ENCODE measurements at regions not wholly inside any gene's neighbourhood (a gene's known extent, or its start where the extent isn't known, plus 50 kb on each side); places are given as distances from the start of the nearest gene placed in this dataset.
A peak's percentile ranks its signal among the peaks of the same experiment; 100 is the strongest.
"Not testable (repeated sequence)": the region's sequence is repeated elsewhere in the genome, so short reads cannot be mapped to it uniquely, and the experiment has no call there.

GRCh38 chr12:89867611-89868010 is 159.0 kb upstream of the ATP2B1 start:
- ATAC-seq; H3K27ac ChIP-seq (ENCODE audit: low read depth, low read length); H3K27me3 ChIP-seq (ENCODE audit: control insufficient read depth in 2 of 2, insufficient read depth in 2 of 2, low read length in 2 of 2); H3K4me3 Mint-ChIP-seq; POLR2A ChIA-PET; H3K9me3 ChIP-seq (ENCODE audit: control insufficient read depth in 2 of 3, low read length in 3 of 3); DNase-seq; H3K4me3 ChIP-seq (ENCODE audit: low read length); H3K27me3 Mint-ChIP-seq; H3K27ac Mint-ChIP-seq; H3K36me3 ChIP-seq (ENCODE audit: control insufficient read depth in 2 of 3, insufficient read depth in 3 of 3, low read length in 3 of 3): not testable (repeated sequence)
- H3K4me1 ChIP-seq (ENCODE audit: control insufficient read depth in 2 of 2, insufficient read depth in 2 of 2, low read length in 2 of 2), result peaks cover 15 to 22% of the 10 kb centered on the region in 2 donors
- intact Hi-C loops (cut with micrococcal nuclease), result loop anchor here in 1 of 2 donors (10.0 kb wide), 3 partner anchors 227 to 623 kb away; no protein-coding TSS in a partner anchor
- H3K9me3 Mint-ChIP-seq, result peaks cover 3 to 31% (median 12%) of the 10 kb centered on the region in 11 donors
- H3K36me3 Mint-ChIP-seq, result peaks cover 0 to 30% (median 6%) of the 10 kb centered on the region in 5 donors
- CTCF ChIA-PET, result interaction anchor here (1.6 kb wide), 1 partner anchor 13 kb away, joined by 3 read pairs; no protein-coding TSS in a partner anchor
- H3K4me1 Mint-ChIP-seq, result peaks cover 18 to 34% (median 28%) of the 10 kb centered on the region in 7 donors

GRCh38 chr12:89864411-89864810 is 155.8 kb upstream of the ATP2B1 start:
- peaks cover 0 to 28% (median 0%) of the 10 kb centered on the region in 5 donors for H3K36me3 Mint-ChIP-seq
- Histone ChIP-seq H3K4me1 (ENCODE audit: control insufficient read depth in 2 of 2, insufficient read depth in 2 of 2, low read length in 2 of 2) (peaks cover 23 to 30% of the 10 kb centered on the region in 2 donors), H3K9me3 (ENCODE audit: control insufficient read depth in 2 of 3, low read length in 3 of 3) (no peaks in the 10 kb centered on the region), H3K36me3 (ENCODE audit: control insufficient read depth in 2 of 3, insufficient read depth in 3 of 3, low read length in 3 of 3) (no peaks in the 10 kb centered on the region), H3K27me3 (ENCODE audit: control insufficient read depth in 2 of 2, insufficient read depth in 2 of 2, low read length in 2 of 2) (no peaks in the 10 kb centered on the region), H3K4me3 (ENCODE audit: low read length) (no peak overlapping the region), H3K27ac (ENCODE audit: low read depth, low read length) (peak overlapping the region; percentile 87)
- H3K9me3 Mint-ChIP-seq, result peaks cover 0 to 20% (median 4%) of the 10 kb centered on the region in 11 donors
- ATAC-seq (no peak), DNase-seq (no peak)
- POLR2A ChIA-PET, result interaction anchor here (0.7 to 3.1 kb wide), 12 partner anchors 7 to 180 kb away, joined by 3 to 26 read pairs (median 5); partner anchors contain the start of gene ATP2B1
- no peaks in the 10 kb centered on the region for H3K27me3 Mint-ChIP-seq
- peaks cover 32 to 57% (median 37%) of the 10 kb centered on the region in 7 donors for H3K4me1 Mint-ChIP-seq
- intact Hi-C loops (cut with micrococcal nuclease), result loop anchor here (5.0 to 10.0 kb wide), 9 partner anchors 37 to 1722 kb away; partner anchors contain the start of genes DUSP6 (in 2 of the 2), CEP290 (in 1 of the 2) and TMTC3 (in 1 of the 2)
- H3K4me3 Mint-ChIP-seq, result peak overlapping the region; percentile 3 to 85 (median 55)
- peak overlapping the region; percentile 85 to 99 (median 97) for H3K27ac Mint-ChIP-seq
- CTCF ChIA-PET, result interaction anchor here (1.0 kb wide), 1 partner anchor 9 kb away, joined by 3 read pairs; no protein-coding TSS in a partner anchor

- Histone ChIP-seq H3K27me3 (ENCODE audit: control insufficient read depth in 2 of 2, insufficient read depth in 2 of 2, low read length in 2 of 2) (no peaks in the 10 kb centered on the region), H3K4me3 (ENCODE audit: low read length) (peak overlapping the region; percentile 44), H3K36me3 (ENCODE audit: control insufficient read depth in 2 of 3, insufficient read depth in 3 of 3, low read length in 3 of 3) (no peaks in the 10 kb centered on the region), H3K9me3 (ENCODE audit: control insufficient read depth in 2 of 3, low read length in 3 of 3) (no peaks in the 10 kb centered on the region), H3K27ac (ENCODE audit: low read depth, low read length) (peak overlapping the region; percentile 87), H3K4me1 (ENCODE audit: control insufficient read depth in 2 of 2, insufficient read depth in 2 of 2, low read length in 2 of 2) (peaks cover 23 to 30% of the 10 kb centered on the region in 2 donors)
- Mint-ChIP-seq H3K27me3 (no peaks in the 10 kb centered on the region), H3K27ac (peak overlapping the region; percentile 96 to 99 (median 98)), H3K36me3 (peaks cover 0 to 30% (median 0%) of the 10 kb centered on the region in 5 donors), H3K9me3 (peaks cover 0 to 19% (median 4%) of the 10 kb centered on the region in 11 donors), H3K4me1 (peaks cover 34 to 62% (median 41%) of the 10 kb centered on the region in 7 donors), H3K4me3 (peak overlapping the region; percentile 78 to 86 (median 82))
- peak in 1 of 9 donors; percentile 51 for DNase-seq
- POLR2A ChIA-PET, result interaction anchor here (0.7 to 3.1 kb wide), 12 partner anchors 8 to 180 kb away, joined by 3 to 26 read pairs (median 4); partner anchors contain the start of gene ATP2B1
- intact Hi-C loops (cut with micrococcal nuclease), result loop anchor here (1.0 to 10.0 kb wide), 17 partner anchors 16 to 1722 kb away; partner anchors contain the start of genes DUSP6 (in 2 of the 2), CEP290 (in 1 of the 2), POC1B (in 1 of the 2) and TMTC3 (in 1 of the 2)
- ATAC-seq, result peak; percentile 64
- CTCF ChIA-PET, result interaction anchor here (1.0 kb wide), 1 partner anchor 10 kb away, joined by 3 read pairs; no protein-coding TSS in a partner anchor
These were observed 155.3 kb upstream of the ATP2B1 start for GRCh38 chr12:89863968-89864367.

GRCh38 chr12:89863493-89863938 is 154.9 kb upstream of the ATP2B1 start:
- ChIA-PET POLR2A (interaction anchor here (0.7 to 3.1 kb wide), 14 partner anchors 8 to 179 kb away, joined by 3 to 26 read pairs (median 4); partner anchors contain the start of gene ATP2B1), CTCF (interaction anchor here (1.0 kb wide), 1 partner anchor 10 kb away, joined by 3 read pairs; no protein-coding TSS in a partner anchor)
- Mint-ChIP-seq H3K4me1 (peaks cover 34 to 66% (median 45%) of the 10 kb centered on the region in 7 donors), H3K27ac (peak overlapping the region; percentile 96 to 99 (median 98)), H3K27me3 (no peaks in the 10 kb centered on the region), H3K4me3 (peak overlapping the region; percentile 78 to 86 (median 82)), H3K9me3 (peaks cover 0 to 19% (median 4%) of the 10 kb centered on the region in 11 donors), H3K36me3 (peaks cover 0 to 30% (median 0%) of the 10 kb centered on the region in 5 donors)
- DNase-seq (peak in 8 of 9 donors; percentile 46 to 90 (median 84)), ATAC-seq (peak; percentile 92)
- intact Hi-C loops (cut with micrococcal nuclease), result loop anchor here (1.0 to 10.0 kb wide), 17 partner anchors 17 to 1721 kb away; partner anchors contain the start of genes DUSP6 (in 2 of the 2), CEP290 (in 1 of the 2), POC1B (in 1 of the 2) and TMTC3 (in 1 of the 2)
- peak overlapping the region; percentile 87 for H3K27ac ChIP-seq (ENCODE audit: low read depth, low read length)
- H3K27me3 ChIP-seq (ENCODE audit: control insufficient read depth in 2 of 2, insufficient read depth in 2 of 2, low read length in 2 of 2), result no peaks in the 10 kb centered on the region
- H3K4me3 ChIP-seq (ENCODE audit: low read length), result peak overlapping the region; percentile 44
- peaks cover 23 to 30% of the 10 kb centered on the region in 2 donors for H3K4me1 ChIP-seq (ENCODE audit: control insufficient read depth in 2 of 2, insufficient read depth in 2 of 2, low read length in 2 of 2)
- H3K9me3 ChIP-seq (ENCODE audit: control insufficient read depth in 2 of 3, low read length in 3 of 3), result no peaks in the 10 kb centered on the region
- no peaks in the 10 kb centered on the region for H3K36me3 ChIP-seq (ENCODE audit: control insufficient read depth in 2 of 3, insufficient read depth in 3 of 3, low read length in 3 of 3)

- H3K36me3 ChIP-seq (ENCODE audit: control insufficient read depth in 2 of 3, insufficient read depth in 3 of 3, low read length in 3 of 3), result no peaks in the 10 kb centered on the region
- ChIA-PET CTCF (no interaction called here), POLR2A (interaction anchor here (0.9 to 3.1 kb wide), 11 partner anchors 7 to 156 kb away, joined by 3 to 26 read pairs (median 5); partner anchors contain the start of gene ATP2B1)
- peak overlapping the region; percentile 96 to 99 (median 98) for H3K27ac Mint-ChIP-seq
- peak in 7 of 9 donors; percentile 46 to 66 (median 57) for DNase-seq
- ATAC-seq, result peak; percentile 49
- peaks cover 23 to 30% of the 10 kb centered on the region in 2 donors for H3K4me1 ChIP-seq (ENCODE audit: control insufficient read depth in 2 of 2, insufficient read depth in 2 of 2, low read length in 2 of 2)
- H3K9me3 Mint-ChIP-seq, result peaks cover 0 to 19% (median 4%) of the 10 kb centered on the region in 11 donors
- H3K27me3 Mint-ChIP-seq, result no peaks in the 10 kb centered on the region
- no peaks in the 10 kb centered on the region for H3K9me3 ChIP-seq (ENCODE audit: control insufficient read depth in 2 of 3, low read length in 3 of 3)
- H3K36me3 Mint-ChIP-seq, result peaks cover 0 to 30% (median 0%) of the 10 kb centered on the region in 5 donors
- peak overlapping the region; percentile 78 to 86 (median 82) for H3K4me3 Mint-ChIP-seq
- H3K4me1 Mint-ChIP-seq, result peaks cover 39 to 72% (median 52%) of the 10 kb centered on the region in 7 donors
- intact Hi-C loops (cut with micrococcal nuclease), result loop anchor here (1.0 to 10.0 kb wide), 17 partner anchors 18 to 1720 kb away; partner anchors contain the start of genes DUSP6 (in 2 of the 2), CEP290 (in 1 of the 2), POC1B (in 1 of the 2) and TMTC3 (in 1 of the 2)
- peak overlapping the region; percentile 87 for H3K27ac ChIP-seq (ENCODE audit: low read depth, low read length)
- H3K27me3 ChIP-seq (ENCODE audit: control insufficient read depth in 2 of 2, insufficient read depth in 2 of 2, low read length in 2 of 2), result no peaks in the 10 kb centered on the region
- H3K4me3 ChIP-seq (ENCODE audit: low read length), result peak overlapping the region; percentile 44
These were observed 154.1 kb upstream of the ATP2B1 start for GRCh38 chr12:89862511-89863445.

Measured in naive thymus-derived CD4-positive, alpha-beta T cell (primary cell).